Cardiac fibroblast (primary cell): ENCODE measurements at regions not wholly inside any gene's neighbourhood (a gene's known extent, or its start where the extent isn't known, plus 50 kb on each side); places are given as distances from the start of the nearest gene placed in this dataset.

Experiments
- DNase-seq, 2 donors: peaks; one replicate each; pipeline versions ENCODE4 v3.0.0 to v3.0.0-alpha.2; 2010; ENCODE audit warnings: low read depth in 2 of 2
- H3K4me3 ChIP-seq, 2 donors: replicated peaks in 1 of 2; 1 replicate in 1 of 2; 2 replicates in 1 of 2; pipeline ENCODE4 v1.5.1; 2011; ENCODE audit warnings: low read depth in 2 of 2, low read length in 2 of 2, mild to moderate bottlenecking in 2 of 2, moderate library complexity in 1 of 2
- TF ChIP-seq, protein P1 (sequence below): IDR thresholded peaks from one replicate; pipeline ENCODE4 v1.5.1; 2011; ENCODE audit warnings: low read depth, mild to moderate bottlenecking, low read length, inconsistent platforms

DNA sequence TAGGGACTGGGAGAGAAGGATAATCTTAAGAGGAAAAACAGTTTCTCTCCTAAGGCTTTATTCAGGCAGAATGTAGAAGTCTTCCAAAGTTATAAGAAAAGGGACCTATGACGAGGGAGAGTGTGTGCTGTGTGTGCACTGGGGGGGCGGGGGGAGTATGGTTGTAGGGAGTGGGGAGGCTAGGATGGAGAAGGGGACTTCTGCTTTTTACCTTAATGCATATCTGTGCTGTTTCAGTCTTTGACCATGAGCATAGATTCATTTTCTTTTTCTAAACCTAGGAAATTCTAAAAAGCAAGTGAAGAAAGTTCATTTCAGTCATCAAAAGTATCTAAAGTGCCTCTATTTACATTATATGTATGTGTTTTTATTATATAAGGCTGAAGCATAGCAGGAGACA lies 52.6 kb upstream of the RASA2 start:
- H3K4me3 ChIP-seq: no peak overlapping the region
- TF ChIP-seq, protein P1, sequence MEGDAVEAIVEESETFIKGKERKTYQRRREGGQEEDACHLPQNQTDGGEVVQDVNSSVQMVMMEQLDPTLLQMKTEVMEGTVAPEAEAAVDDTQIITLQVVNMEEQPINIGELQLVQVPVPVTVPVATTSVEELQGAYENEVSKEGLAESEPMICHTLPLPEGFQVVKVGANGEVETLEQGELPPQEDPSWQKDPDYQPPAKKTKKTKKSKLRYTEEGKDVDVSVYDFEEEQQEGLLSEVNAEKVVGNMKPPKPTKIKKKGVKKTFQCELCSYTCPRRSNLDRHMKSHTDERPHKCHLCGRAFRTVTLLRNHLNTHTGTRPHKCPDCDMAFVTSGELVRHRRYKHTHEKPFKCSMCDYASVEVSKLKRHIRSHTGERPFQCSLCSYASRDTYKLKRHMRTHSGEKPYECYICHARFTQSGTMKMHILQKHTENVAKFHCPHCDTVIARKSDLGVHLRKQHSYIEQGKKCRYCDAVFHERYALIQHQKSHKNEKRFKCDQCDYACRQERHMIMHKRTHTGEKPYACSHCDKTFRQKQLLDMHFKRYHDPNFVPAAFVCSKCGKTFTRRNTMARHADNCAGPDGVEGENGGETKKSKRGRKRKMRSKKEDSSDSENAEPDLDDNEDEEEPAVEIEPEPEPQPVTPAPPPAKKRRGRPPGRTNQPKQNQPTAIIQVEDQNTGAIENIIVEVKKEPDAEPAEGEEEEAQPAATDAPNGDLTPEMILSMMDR: no peak
- DNase-seq: no peak

DNA sequence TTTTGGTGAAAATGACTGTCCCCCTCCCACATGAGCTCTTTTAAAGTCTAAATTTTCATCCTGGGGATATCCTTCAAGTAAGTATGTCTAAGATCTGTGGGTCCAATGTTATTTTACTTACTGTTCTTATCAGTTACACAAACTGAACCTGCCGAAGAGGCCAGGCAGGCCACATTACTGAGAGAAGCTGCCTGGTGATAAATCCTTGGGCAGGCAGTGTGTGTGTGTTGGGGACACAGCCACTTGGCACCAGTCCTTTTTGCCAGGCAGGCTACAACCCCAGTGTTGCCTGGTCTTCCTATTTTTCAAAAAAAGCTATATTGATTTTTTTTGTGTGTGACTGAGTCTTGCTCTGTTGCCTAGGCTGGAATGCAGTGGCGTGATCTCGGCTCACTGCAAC lies 50.6 kb upstream of the RASA2 start:
- TF ChIP-seq, protein P1: no peak
- DNase-seq: no peak

More for the DNA sequence above, 50.6 kb upstream of the RASA2 start:
- no peak overlapping the region for H3K4me3 ChIP-seq
